Natural killer cell (primary cell): ENCODE measurements at regions not wholly inside any gene's neighbourhood (a gene's known extent, or its start where the extent isn't known, plus 50 kb on each side); places are given as distances from the start of the nearest gene placed in this dataset.
A peak's percentile ranks its signal among the peaks of the same experiment; 100 is the strongest.

Source experiments
- ATAC-seq, 3 donors: fragments of 150-1000 bp in 2 of 3; fragments of 200-7000 bp in 1 of 3; cut with Tn5 transposase; 1 replicate in 1 of 3; 2 replicates in 2 of 3; pipeline ENCODE4 v1.10.0; 2021; ENCODE audit warnings: mild to moderate bottlenecking in 2 of 3, moderate library complexity in 2 of 3
- DNase-seq, 2 donors: peaks; one replicate each; pipeline versions ENCODE4 v3.0.0 to v3.0.0-alpha.2; 2013 to 2021; ENCODE audit warnings: mixed read lengths in 1 of 2
- H3K27ac ChIP-seq: one replicate; pipeline ENCODE4 v1.5.1; 2013; ENCODE audit warnings: mild to moderate bottlenecking, low read length
- H3K27me3 ChIP-seq: one replicate; pipeline ENCODE4 v1.6.1; 2013; ENCODE audit warnings: low read length; ENCODE audit not compliant: control insufficient read depth, insufficient read depth
- H3K36me3 ChIP-seq: one replicate; pipeline ENCODE4 v1.6.1; 2013; ENCODE audit warnings: low read length; ENCODE audit not compliant: control insufficient read depth, insufficient read depth
- H3K4me1 ChIP-seq: one replicate; pipeline ENCODE4 v1.6.1; 2013; ENCODE audit warnings: low read length; ENCODE audit not compliant: control insufficient read depth, insufficient read depth
- H3K4me3 ChIP-seq: one replicate; pipeline ENCODE4 v1.5.1; 2013; ENCODE audit warnings: low read length
- H3K9me3 ChIP-seq: one replicate; pipeline ENCODE4 v1.6.1; 2013; ENCODE audit warnings: low read length; ENCODE audit not compliant: control insufficient read depth, insufficient read depth
- H3K27ac Mint-ChIP-seq, 2 donors: one replicate each; pipeline ENCODE4 v1.8.0; 2022; ENCODE audit warnings: mild to moderate bottlenecking in 2 of 2, mixed read lengths in 2 of 2, moderate library complexity in 1 of 2
- H3K27me3 Mint-ChIP-seq, 2 donors: one replicate each; pipeline ENCODE4 v1.8.0; 2022; ENCODE audit warnings: low read depth in 2 of 2, mixed read lengths in 2 of 2
- H3K36me3 Mint-ChIP-seq: one replicate; pipeline ENCODE4 v1.8.0; 2022; ENCODE audit warnings: mixed read lengths
- H3K4me1 Mint-ChIP-seq, 2 donors: one replicate each; pipeline ENCODE4 v1.8.0; 2022; ENCODE audit warnings: mixed read lengths in 2 of 2
- H3K4me3 Mint-ChIP-seq: one replicate; pipeline ENCODE4 v1.8.0; 2022; ENCODE audit warnings: mild to moderate bottlenecking, moderate library complexity, mixed read lengths
- H3K9me3 Mint-ChIP-seq, 2 donors: one replicate each; pipeline ENCODE4 v1.8.0; 2022; ENCODE audit warnings: mixed read lengths in 2 of 2
- CTCF ChIP-seq: fragments of 200-600 bp; IDR thresholded peaks from one replicate; pipeline ENCODE4 v1.8.0; 2022; ENCODE audit warnings: antibody characterized with exemption
- WGBS: methylation state at CpG from one replicate; pipeline ENCODE4 v1.1.7; 2013; ENCODE audit warnings: missing lambda C conversion rate; ENCODE audit not compliant: insufficient coverage; 5-methylcytosine and 5-hydroxymethylcytosine counted together
- intact Hi-C: fragments of 100-400 bp; cut with micrococcal nuclease; formaldehyde crosslinking; loops from one replicate; pipeline ENCODE4 v1.14.2; 2022

GRCh38 chr2:134170294-134170693, 83.6 kb upstream of the MGAT5 start:
- H3K36me3 Mint-ChIP-seq: no peaks in the 10 kb centered on the region
- H3K27ac Mint-ChIP-seq: peak overlapping the region in 1 of 2 donors; percentile 40
- no peak overlapping the region for H3K4me3 Mint-ChIP-seq
- no peak overlapping the region for H3K4me3 ChIP-seq
- no peaks in the 10 kb centered on the region for H3K9me3 ChIP-seq
- TF ChIP-seq CTCF: no peak
- no peaks in the 10 kb centered on the region for H3K36me3 ChIP-seq
- H3K9me3 Mint-ChIP-seq: no peaks in the 10 kb centered on the region
- H3K27me3 Mint-ChIP-seq: no peaks in the 10 kb centered on the region
- H3K4me1 Mint-ChIP-seq: peaks cover 64 to 65% of the 10 kb centered on the region in 2 donors
- no peak overlapping the region for H3K27ac ChIP-seq
- DNase-seq (no peak), ATAC-seq (no peak)
- H3K4me1 ChIP-seq: peaks cover 19% of the 10 kb centered on the region
- 93% methylated on average over 2 of the region's 3 CpGs for WGBS
- intact Hi-C loops: no loop called here
- H3K27me3 ChIP-seq: no peaks in the 10 kb centered on the region

GRCh38 chr2:134170700-134171099, 83.2 kb upstream of the MGAT5 start:
- Histone ChIP-seq H3K27me3 (no peaks in the 10 kb centered on the region), H3K4me3 (no peak overlapping the region), H3K9me3 (no peaks in the 10 kb centered on the region), H3K27ac (no peak overlapping the region), H3K36me3 (no peaks in the 10 kb centered on the region), H3K4me1 (peaks cover 19% of the 10 kb centered on the region)
- no peak for TF ChIP-seq CTCF
- intact Hi-C loops: no loop called here
- ATAC-seq (no peak), DNase-seq (no peak)
- Mint-ChIP-seq H3K27me3 (no peaks in the 10 kb centered on the region), H3K4me1 (peaks cover 64 to 66% of the 10 kb centered on the region in 2 donors), H3K9me3 (no peaks in the 10 kb centered on the region), H3K27ac (no peak overlapping the region), H3K4me3 (no peak overlapping the region), H3K36me3 (no peaks in the 10 kb centered on the region)
- WGBS: 91% methylated on average over 3 of the region's 3 CpGs

GRCh38 chr2:134173338-134174016, 80.4 kb upstream of the MGAT5 start:
- no peaks in the 10 kb centered on the region for H3K36me3 Mint-ChIP-seq
- intact Hi-C loops: no loop called here
- WGBS: 62% methylated on average over 11 of the region's 14 CpGs
- Histone ChIP-seq H3K9me3 (no peaks in the 10 kb centered on the region), H3K4me3 (no peak overlapping the region), H3K4me1 (peaks cover 22% of the 10 kb centered on the region), H3K27ac (no peak overlapping the region), H3K36me3 (no peaks in the 10 kb centered on the region), H3K27me3 (no peaks in the 10 kb centered on the region)
- peak overlapping the region; percentile 56 to 77 for H3K27ac Mint-ChIP-seq
- no peaks in the 10 kb centered on the region for H3K27me3 Mint-ChIP-seq
- no peaks in the 10 kb centered on the region for H3K9me3 Mint-ChIP-seq
- H3K4me1 Mint-ChIP-seq: peaks cover 67 to 74% of the 10 kb centered on the region in 2 donors
- H3K4me3 Mint-ChIP-seq: peak overlapping the region; percentile 10
- ATAC-seq: peak; percentile 79 to 97 (median 92)
- DNase-seq: peak in 1 of 2 donors; percentile 22
- TF ChIP-seq CTCF: no peak

GRCh38 chr2:134174711-134175110, 79.2 kb upstream of the MGAT5 start:
- no peak overlapping the region for H3K27ac ChIP-seq
- intact Hi-C loops: no loop called here
- Mint-ChIP-seq H3K27ac (peak overlapping the region in 1 of 2 donors; percentile 77), H3K9me3 (no peaks in the 10 kb centered on the region), H3K4me3 (no peak overlapping the region), H3K36me3 (no peaks in the 10 kb centered on the region), H3K4me1 (peaks cover 66 to 76% of the 10 kb centered on the region in 2 donors), H3K27me3 (no peaks in the 10 kb centered on the region)
- peaks cover 22% of the 10 kb centered on the region for H3K4me1 ChIP-seq
- H3K36me3 ChIP-seq: no peaks in the 10 kb centered on the region
- H3K4me3 ChIP-seq: no peak overlapping the region
- ATAC-seq (no peak), DNase-seq (no peak)
- no peaks in the 10 kb centered on the region for H3K27me3 ChIP-seq
- TF ChIP-seq CTCF: no peak
- no peaks in the 10 kb centered on the region for H3K9me3 ChIP-seq
- WGBS: 98% methylated on average over 5 of the region's 5 CpGs
